Uterus (tissue), 3 donors: ENCODE measurements at regions not wholly inside any gene's neighbourhood (a gene's known extent, or its start where the extent isn't known, plus 50 kb on each side); places are given as distances from the start of the nearest gene placed in this dataset.

Source experiments
- DNase-seq, 2 donors: peaks; one replicate each; pipeline ENCODE4 v3.0.0-alpha.2; 2019 to 2020
- H3K27ac ChIP-seq, 2 donors: fragments of 200-600 bp; sonication (generic); 1 replicate in 1 of 2; 2 replicates in 1 of 2; pipeline ENCODE4 v1.5.1; 2016 to 2018
- H3K27me3 ChIP-seq, 2 donors: fragments of 200-600 bp; sonication (generic); one replicate each; pipeline ENCODE4 v1.5.1; 2018 to 2019; ENCODE audit warnings: control low read depth in 1 of 2
- H3K36me3 ChIP-seq, 2 donors: fragments of 200-600 bp; sonication (generic); one replicate each; pipeline ENCODE4 v1.5.1; 2019; ENCODE audit warnings: control low read depth in 1 of 2
- H3K4me1 ChIP-seq, 2 donors: fragments of 200-600 bp; sonication (generic); one replicate each; pipeline ENCODE4 v1.5.1; 2018 to 2019; ENCODE audit warnings: control low read depth in 1 of 2
- H3K4me3 ChIP-seq, 2 donors: fragments of 200-600 bp; sonication (generic); 1 replicate in 1 of 2; 2 replicates in 1 of 2; pipeline ENCODE4 v1.5.1; 2018 to 2019; ENCODE audit warnings: mild to moderate bottlenecking in 1 of 2
- H3K9me3 ChIP-seq, 2 donors: fragments of 200-600 bp; sonication (generic); one replicate each; pipeline ENCODE4 v1.5.1; 2019; ENCODE audit warnings: control low read depth in 1 of 2
- POLR2A ChIP-seq, 2 donors: fragments of 450-650 bp; IDR thresholded peaks; one replicate each; pipeline ENCODE4 v1.6.1; 2016; ENCODE audit warnings: antibody characterized with exemption in 2 of 2, mild to moderate bottlenecking in 1 of 2, moderate library complexity in 1 of 2
- intact Hi-C: fragments of 100-400 bp; cut with DNase I; formaldehyde crosslinking; loops from one replicate; pipeline ENCODE4 v1.15.1; 2023; ENCODE audit warnings: low total_unique reads
- TF ChIP-seq, protein P1 (sequence below), 4 experiments: fragments of 200-600 bp in 2 of 4; fragments of 450-650 bp in 2 of 4; sonication (generic) in 2 of 4; IDR thresholded peaks; one replicate each; pipeline ENCODE4 v1.5.1; 2016 to 2019; ENCODE audit warnings: antibody characterized with exemption in 4 of 4, mild to moderate bottlenecking in 2 of 4, moderate library complexity in 1 of 4
- donor health status: DM: yes; HTN: yes; CAD: no.

DNA sequence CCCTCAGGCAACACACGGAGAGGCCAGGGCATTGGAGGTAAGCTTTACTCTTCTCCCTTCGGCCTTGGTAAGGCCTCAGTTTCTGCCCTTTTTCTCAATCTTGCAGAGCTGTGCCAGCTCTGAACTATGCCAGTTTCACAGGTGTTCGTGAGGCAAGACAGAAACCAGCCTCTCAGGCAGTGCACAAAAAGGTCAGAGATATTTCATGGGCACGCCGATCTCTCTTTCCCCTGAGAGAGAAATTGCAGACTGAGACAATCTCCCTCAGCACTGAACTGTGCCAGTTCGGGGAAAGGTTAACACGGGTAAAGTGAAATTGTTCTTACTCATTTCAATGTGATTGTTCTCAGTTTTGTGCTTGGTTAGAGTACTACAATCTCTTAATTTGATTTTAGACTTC lies 88.5 kb downstream of the GMNC start:
- Histone ChIP-seq H3K36me3 (no peaks in the 10 kb centered on the region), H3K4me3 (no peak overlapping the region), H3K9me3 (no peaks in the 10 kb centered on the region), H3K4me1 (no peaks in the 10 kb centered on the region), H3K27ac (no peak overlapping the region), H3K27me3 (no peaks in the 10 kb centered on the region)
- DNase-seq: no peak
- TF ChIP-seq, protein P1, sequence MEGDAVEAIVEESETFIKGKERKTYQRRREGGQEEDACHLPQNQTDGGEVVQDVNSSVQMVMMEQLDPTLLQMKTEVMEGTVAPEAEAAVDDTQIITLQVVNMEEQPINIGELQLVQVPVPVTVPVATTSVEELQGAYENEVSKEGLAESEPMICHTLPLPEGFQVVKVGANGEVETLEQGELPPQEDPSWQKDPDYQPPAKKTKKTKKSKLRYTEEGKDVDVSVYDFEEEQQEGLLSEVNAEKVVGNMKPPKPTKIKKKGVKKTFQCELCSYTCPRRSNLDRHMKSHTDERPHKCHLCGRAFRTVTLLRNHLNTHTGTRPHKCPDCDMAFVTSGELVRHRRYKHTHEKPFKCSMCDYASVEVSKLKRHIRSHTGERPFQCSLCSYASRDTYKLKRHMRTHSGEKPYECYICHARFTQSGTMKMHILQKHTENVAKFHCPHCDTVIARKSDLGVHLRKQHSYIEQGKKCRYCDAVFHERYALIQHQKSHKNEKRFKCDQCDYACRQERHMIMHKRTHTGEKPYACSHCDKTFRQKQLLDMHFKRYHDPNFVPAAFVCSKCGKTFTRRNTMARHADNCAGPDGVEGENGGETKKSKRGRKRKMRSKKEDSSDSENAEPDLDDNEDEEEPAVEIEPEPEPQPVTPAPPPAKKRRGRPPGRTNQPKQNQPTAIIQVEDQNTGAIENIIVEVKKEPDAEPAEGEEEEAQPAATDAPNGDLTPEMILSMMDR (IDR thresholded peaks at IDR 0.05): no peak
- no peak for TF ChIP-seq POLR2A (IDR thresholded peaks at IDR 0.05)
- intact Hi-C loops: no loop called here

DNA sequence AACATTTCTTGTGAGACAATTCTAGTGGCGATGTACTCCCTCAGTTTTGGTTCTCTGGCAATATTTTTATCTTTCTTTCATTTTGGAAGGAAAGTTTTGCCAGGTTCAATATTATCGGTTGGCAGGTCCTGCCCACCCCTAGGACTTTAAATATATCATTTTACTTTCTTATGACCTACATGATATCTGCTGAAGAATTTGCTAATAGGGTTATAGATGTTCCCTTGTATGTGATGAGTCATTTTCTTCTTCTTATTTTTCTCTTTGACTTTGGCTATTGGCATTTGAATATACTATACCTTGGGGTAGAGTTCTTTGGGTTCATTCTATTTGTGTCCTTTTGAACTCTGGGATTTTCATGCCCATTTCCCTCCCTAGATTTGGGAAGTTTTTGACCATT lies 89.7 kb downstream of the GMNC start:
- no peak for TF ChIP-seq POLR2A (IDR thresholded peaks at IDR 0.05)
- TF ChIP-seq, protein P1 (IDR thresholded peaks at IDR 0.05): no peak
- Histone ChIP-seq H3K27ac (no peak overlapping the region), H3K9me3 (no peaks in the 10 kb centered on the region), H3K4me3 (no peak overlapping the region), H3K4me1 (no peaks in the 10 kb centered on the region), H3K27me3 (no peaks in the 10 kb centered on the region), H3K36me3 (no peaks in the 10 kb centered on the region)
- DNase-seq: no peak
- intact Hi-C loops: no loop called here

DNA sequence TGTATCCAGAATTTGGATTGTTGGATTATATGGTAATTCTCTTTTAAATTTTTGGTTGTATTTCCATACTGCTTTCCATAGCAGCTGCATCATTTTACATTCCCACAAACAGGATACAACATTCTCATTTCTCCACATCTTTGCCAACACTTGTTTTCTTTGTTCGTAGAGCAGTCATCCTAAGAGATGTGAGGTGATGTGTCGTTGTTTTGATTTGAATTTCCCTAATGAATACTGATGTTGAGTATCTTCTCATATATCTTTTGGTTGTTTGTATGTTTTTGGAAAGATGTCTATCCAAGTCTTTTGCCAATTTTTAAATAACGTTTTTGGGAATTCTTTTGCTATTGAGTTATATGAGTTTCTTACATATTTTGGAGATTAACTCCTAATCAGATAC lies 93.6 kb downstream of the GMNC start:
- H3K4me1 ChIP-seq: no peaks in the 10 kb centered on the region
- intact Hi-C loops: no loop called here
- TF ChIP-seq, protein P1 (IDR thresholded peaks at IDR 0.05): no peak
- no peak for TF ChIP-seq POLR2A (IDR thresholded peaks at IDR 0.05)
- H3K36me3 ChIP-seq: no peaks in the 10 kb centered on the region
- no peaks in the 10 kb centered on the region for H3K27me3 ChIP-seq
- H3K9me3 ChIP-seq: no peaks in the 10 kb centered on the region
- no peak overlapping the region for H3K4me3 ChIP-seq
- H3K27ac ChIP-seq: no peak overlapping the region
- DNase-seq: no peak

DNA sequence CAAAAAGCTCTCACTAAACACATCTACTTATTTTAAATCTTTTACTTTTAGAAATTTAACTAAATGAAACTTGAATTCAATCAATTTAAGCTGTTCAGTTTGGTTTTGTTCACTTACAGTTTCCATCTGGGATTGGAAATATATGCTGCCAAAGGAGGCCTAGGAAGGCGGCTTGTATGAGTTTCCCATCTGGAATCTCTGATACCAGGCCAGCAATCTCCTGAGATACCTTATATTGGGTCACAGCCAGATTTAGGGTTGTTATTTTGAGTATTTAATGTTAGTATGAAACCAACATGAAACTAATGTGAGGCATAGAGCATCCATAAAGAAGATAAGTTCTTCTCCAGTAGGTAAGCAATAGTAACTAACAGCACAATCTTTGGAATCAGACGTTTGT lies 94.6 kb downstream of the GMNC start:
- Histone ChIP-seq H3K36me3 (no peaks in the 10 kb centered on the region), H3K27ac (no peak overlapping the region), H3K9me3 (no peaks in the 10 kb centered on the region), H3K4me3 (no peak overlapping the region), H3K4me1 (no peaks in the 10 kb centered on the region), H3K27me3 (no peaks in the 10 kb centered on the region)
- no peak for DNase-seq
- intact Hi-C loops: no loop called here
- TF ChIP-seq, protein P1 (IDR thresholded peaks at IDR 0.05): no peak
- TF ChIP-seq POLR2A (IDR thresholded peaks at IDR 0.05): no peak

DNA sequence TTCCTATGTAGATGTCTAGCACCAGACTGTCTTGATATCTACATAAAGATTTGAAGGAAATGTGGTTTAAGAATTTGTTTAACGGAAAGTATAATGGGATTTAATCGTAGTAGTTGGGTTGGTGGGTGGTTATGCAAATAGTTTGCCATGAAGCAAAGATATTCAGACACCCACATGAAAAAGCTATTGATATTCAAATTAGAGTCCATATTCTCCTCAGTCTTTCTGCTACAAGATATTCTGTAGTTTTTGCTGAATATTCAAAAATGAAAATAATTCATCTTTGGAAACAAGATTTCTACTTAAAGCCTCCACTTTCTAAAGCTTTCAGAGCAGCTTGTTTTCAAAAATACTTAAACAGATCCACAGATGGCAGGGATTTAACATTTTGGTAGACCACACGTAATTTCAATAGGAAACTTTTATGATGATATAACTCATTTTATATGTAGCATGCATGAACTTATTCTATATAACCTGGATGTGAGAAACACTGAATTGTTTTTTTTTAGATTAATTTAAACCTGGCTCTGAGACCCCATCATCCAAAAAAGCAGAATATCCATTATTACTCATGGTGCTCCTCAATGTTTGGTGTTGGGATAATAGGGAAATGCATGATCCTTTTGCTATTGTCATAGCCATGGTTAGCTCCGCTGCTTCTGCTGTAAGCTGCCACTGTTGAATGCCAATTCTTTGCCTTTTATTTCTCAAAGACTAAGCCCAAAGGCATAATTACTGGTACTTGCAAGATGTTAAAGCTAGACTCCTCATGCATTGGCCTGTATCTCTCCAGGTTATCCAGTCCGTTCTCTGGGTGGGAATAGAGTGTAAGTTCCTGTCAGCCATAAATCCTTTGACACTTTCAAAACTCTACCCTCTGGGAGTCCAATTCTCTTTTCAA lies 98.0 kb downstream of the GMNC start:
- intact Hi-C loops: no loop called here
- Histone ChIP-seq H3K27me3 (no peaks in the 10 kb centered on the region), H3K4me3 (no peak overlapping the region), H3K27ac (no peak overlapping the region), H3K4me1 (no peaks in the 10 kb centered on the region), H3K9me3 (no peaks in the 10 kb centered on the region), H3K36me3 (no peaks in the 10 kb centered on the region)
- no peak for DNase-seq
- no peak for TF ChIP-seq POLR2A (IDR thresholded peaks at IDR 0.05)
- TF ChIP-seq, protein P1 (IDR thresholded peaks at IDR 0.05): no peak
